Breast epithelium (tissue), 4 donors: ENCODE measurements at regions not wholly inside any gene's neighbourhood (a gene's known extent, or its start where the extent isn't known, plus 50 kb on each side); places are given as distances from the start of the nearest gene placed in this dataset.

Experiments used
- DNase-seq, 2 donors: peaks; one replicate each; pipeline ENCODE4 v3.0.0-alpha.2; 2019; ENCODE audit warnings: low spot score in 2 of 2
- H3K27ac ChIP-seq, 2 donors: fragments of 200-600 bp; sonication (generic) in 1 of 2; one replicate each; pipeline ENCODE4 v1.5.1; 2016 to 2019; ENCODE audit warnings: mild to moderate bottlenecking in 1 of 2
- H3K27me3 ChIP-seq, 2 donors: fragments of 200-600 bp; sonication (generic) in 1 of 2; one replicate each; pipeline versions ENCODE4 v1.5.1 to v1.6.0; 2017 to 2019; ENCODE audit warnings: control low read depth in 1 of 2, mild to moderate bottlenecking in 1 of 2
- H3K36me3 ChIP-seq: fragments of 200-600 bp; one replicate; pipeline ENCODE4 v1.5.1; 2019
- H3K4me1 ChIP-seq, 2 donors: fragments of 200-600 bp; sonication (generic); one replicate each; pipeline ENCODE4 v1.5.1; 2016 to 2019; ENCODE audit warnings: control low read depth in 1 of 2
- H3K4me3 ChIP-seq, 3 donors: fragments of 200-600 bp; sonication (generic); 1 replicate in 2 of 3; 2 replicates in 1 of 3; pipeline ENCODE4 v1.5.1; 2016 to 2019; ENCODE audit warnings: mild to moderate bottlenecking in 3 of 3, moderate library complexity in 2 of 3
- H3K9me3 ChIP-seq, 2 donors: fragments of 200-600 bp; sonication (generic) in 1 of 2; one replicate each; pipeline ENCODE4 v1.5.1; 2016 to 2019; ENCODE audit warnings: control low read depth in 1 of 2
- POLR2A ChIP-seq: fragments of 450-650 bp; IDR thresholded peaks from one replicate; pipeline ENCODE4 v1.6.1; 2016; ENCODE audit warnings: antibody characterized with exemption, mild to moderate bottlenecking, moderate library complexity
- POLR2AphosphoS5 ChIP-seq, 3 donors: sonication (generic); formaldehyde crosslinking; IDR thresholded peaks; one replicate each; pipeline ENCODE4 v1.6.1; 2017; ENCODE audit warnings: antibody characterized with exemption in 3 of 3
- intact Hi-C: fragments of 100-400 bp; cut with DNase I; formaldehyde crosslinking; loops from one replicate; pipeline ENCODE4 v1.15.1; 2023; ENCODE audit warnings: low total_unique reads
- TF ChIP-seq, protein P1 (sequence below), 3 donors: fragments of 450-650 bp; IDR thresholded peaks; one replicate each; pipeline ENCODE4 v1.5.1; 2016 to 2017; ENCODE audit warnings: antibody characterized with exemption in 3 of 3, mild to moderate bottlenecking in 3 of 3, moderate library complexity in 3 of 3

DNA sequence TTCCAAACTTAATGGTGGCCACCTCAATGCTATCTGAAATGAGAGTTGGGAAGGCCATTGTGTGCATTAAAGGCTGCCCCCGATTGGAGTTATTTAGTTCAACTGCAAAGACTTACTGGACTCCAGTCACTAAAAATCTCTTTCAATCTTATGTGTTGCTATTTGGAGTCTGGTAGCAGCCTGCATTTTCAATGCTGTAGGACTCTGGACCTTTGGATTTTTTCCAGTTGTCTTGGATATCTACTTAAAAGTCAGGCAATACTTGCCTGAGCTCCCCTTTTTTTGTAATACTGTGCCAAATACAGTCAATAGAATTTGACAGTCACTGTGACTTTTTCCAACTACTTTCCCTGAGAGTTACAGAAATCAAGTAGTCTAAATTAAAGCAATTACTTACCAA lies 281.9 kb downstream of the TRIB2 start:
- H3K27ac ChIP-seq = no peak overlapping the region
- TF ChIP-seq, protein P1, sequence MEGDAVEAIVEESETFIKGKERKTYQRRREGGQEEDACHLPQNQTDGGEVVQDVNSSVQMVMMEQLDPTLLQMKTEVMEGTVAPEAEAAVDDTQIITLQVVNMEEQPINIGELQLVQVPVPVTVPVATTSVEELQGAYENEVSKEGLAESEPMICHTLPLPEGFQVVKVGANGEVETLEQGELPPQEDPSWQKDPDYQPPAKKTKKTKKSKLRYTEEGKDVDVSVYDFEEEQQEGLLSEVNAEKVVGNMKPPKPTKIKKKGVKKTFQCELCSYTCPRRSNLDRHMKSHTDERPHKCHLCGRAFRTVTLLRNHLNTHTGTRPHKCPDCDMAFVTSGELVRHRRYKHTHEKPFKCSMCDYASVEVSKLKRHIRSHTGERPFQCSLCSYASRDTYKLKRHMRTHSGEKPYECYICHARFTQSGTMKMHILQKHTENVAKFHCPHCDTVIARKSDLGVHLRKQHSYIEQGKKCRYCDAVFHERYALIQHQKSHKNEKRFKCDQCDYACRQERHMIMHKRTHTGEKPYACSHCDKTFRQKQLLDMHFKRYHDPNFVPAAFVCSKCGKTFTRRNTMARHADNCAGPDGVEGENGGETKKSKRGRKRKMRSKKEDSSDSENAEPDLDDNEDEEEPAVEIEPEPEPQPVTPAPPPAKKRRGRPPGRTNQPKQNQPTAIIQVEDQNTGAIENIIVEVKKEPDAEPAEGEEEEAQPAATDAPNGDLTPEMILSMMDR (IDR thresholded peaks at IDR 0.05) = no peak
- no peak for TF ChIP-seq POLR2AphosphoS5 (IDR thresholded peaks at IDR 0.05)
- TF ChIP-seq POLR2A = no peak
- peaks cover 0 to 3% of the 10 kb centered on the region in 2 donors for H3K4me1 ChIP-seq
- H3K9me3 ChIP-seq = no peaks in the 10 kb centered on the region
- H3K36me3 ChIP-seq = no peaks in the 10 kb centered on the region
- H3K27me3 ChIP-seq = no peaks in the 10 kb centered on the region
- intact Hi-C loops = no loop called here
- no peak overlapping the region for H3K4me3 ChIP-seq
- DNase-seq = no peak

DNA sequence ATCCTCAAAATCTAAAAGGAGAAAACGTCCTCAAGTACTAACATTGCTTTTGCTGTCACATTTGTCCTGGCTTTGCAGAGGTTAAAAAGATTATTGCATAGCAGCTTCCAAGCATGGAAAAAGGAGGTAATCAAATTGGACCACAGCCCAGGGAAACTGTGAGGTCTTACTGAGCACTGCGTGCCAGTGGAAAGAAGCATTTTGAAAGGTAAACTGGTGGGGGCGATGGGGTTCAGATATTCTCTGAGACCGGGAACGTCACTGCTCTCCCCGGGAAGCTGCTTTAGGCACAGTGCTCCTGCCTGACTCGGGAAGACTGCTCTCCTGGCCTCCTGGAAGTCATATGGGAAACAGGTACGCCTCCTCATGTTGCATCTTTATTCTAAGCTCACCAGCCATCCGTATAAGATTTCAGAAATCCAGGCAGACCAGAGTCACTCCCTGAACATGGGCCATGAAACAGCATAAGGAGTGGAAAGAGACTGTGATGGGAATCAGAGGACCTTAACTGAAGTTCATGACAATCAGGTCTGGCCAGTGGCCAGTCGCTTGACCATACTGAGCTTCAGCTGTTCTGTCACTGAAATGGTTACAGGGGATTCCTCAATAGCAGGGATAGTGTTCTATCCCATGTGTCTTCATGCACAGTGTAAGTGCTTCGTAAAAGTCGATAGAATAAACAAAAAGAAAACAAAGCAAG lies 284.1 kb downstream of the TRIB2 start:
- intact Hi-C loops = no loop called here
- H3K9me3 ChIP-seq = no peaks in the 10 kb centered on the region

DNA sequence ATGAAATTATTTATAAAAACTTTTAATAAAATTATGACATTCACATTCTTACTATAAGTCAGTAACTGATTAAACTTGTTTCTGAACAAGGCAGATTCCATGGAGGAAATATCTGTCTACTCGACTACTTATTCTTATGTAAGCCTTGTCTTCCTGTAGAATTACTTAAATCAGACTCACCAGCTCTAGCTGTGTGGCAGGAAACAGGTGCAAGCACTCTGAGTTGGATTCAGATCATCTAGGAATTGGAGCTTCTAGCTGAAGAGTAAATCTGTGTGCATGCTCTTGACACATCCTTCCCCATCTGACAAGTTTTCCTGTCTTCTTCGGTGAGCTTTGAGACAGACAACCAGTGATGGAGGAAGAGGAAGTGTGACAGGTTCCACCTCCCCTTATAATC lies 284.7 kb downstream of the TRIB2 start:
- TF ChIP-seq, protein P1 (IDR thresholded peaks at IDR 0.05) = no peak
- TF ChIP-seq POLR2A (no peak), POLR2AphosphoS5 (IDR thresholded peaks at IDR 0.05) (no peak)
- no peaks in the 10 kb centered on the region for H3K27me3 ChIP-seq
- no peak for DNase-seq
- H3K4me1 ChIP-seq = peaks cover 0 to 3% of the 10 kb centered on the region in 2 donors
- H3K4me3 ChIP-seq = no peak overlapping the region
- no peaks in the 10 kb centered on the region for H3K36me3 ChIP-seq
- no peaks in the 10 kb centered on the region for H3K9me3 ChIP-seq
- H3K27ac ChIP-seq = no peak overlapping the region
- intact Hi-C loops = no loop called here

More for the DNA sequence above, 284.1 kb downstream of the TRIB2 start:
- no peak overlapping the region for H3K27ac ChIP-seq
- H3K4me3 ChIP-seq = no peak overlapping the region
- TF ChIP-seq POLR2A (no peak), POLR2AphosphoS5 (IDR thresholded peaks at IDR 0.05) (no peak)
- TF ChIP-seq, protein P1 (IDR thresholded peaks at IDR 0.05) = no peak
- H3K4me1 ChIP-seq = peaks cover 0 to 3% of the 10 kb centered on the region in 2 donors
- no peak for DNase-seq
- no peaks in the 10 kb centered on the region for H3K27me3 ChIP-seq
- no peaks in the 10 kb centered on the region for H3K36me3 ChIP-seq

DNA sequence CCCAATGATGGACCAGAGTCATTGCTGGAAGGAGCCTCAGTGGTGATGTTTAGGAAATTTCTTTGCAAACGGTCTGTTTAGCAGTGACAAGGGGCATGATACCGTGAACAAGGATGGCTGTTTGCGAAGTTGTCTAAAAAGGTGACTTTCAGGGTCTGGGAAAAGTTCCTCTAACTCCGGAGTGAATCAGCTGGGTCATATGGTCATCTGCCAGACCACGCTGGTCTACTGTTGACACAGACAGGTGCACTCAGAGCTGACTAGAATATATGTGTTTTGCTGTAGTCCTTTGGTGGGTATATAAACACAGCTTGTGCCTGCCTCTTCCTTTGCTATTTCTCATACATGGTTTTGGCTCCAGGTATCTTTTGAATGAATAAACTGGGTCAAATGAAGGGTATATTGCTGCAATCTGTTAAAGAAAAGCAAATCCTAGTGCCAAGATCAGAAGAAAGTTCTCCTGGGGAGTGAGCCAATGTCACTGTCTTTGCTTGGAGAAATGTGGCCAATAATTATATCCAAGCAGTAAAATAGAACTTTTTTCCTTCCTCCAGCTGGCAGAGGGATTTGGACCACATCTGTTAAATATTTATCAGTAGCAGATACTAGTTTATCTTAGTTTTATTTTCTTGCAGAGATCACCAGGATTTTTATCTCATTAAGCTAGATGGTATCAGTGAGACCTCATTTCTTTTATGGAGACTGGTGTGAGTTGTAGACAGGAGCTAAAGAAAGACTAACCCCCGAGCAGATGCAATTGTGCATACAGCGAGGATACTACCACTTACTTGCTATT lies 286.0 kb downstream of the TRIB2 start:
- Histone ChIP-seq H3K27me3 (no peaks in the 10 kb centered on the region), H3K4me3 (no peak overlapping the region), H3K27ac (no peak overlapping the region), H3K4me1 (peaks cover 0 to 3% of the 10 kb centered on the region in 2 donors), H3K36me3 (no peaks in the 10 kb centered on the region), H3K9me3 (no peaks in the 10 kb centered on the region)
- DNase-seq = no peak
- TF ChIP-seq POLR2A (no peak), POLR2AphosphoS5 (IDR thresholded peaks at IDR 0.05) (no peak)
- TF ChIP-seq, protein P1 (IDR thresholded peaks at IDR 0.05) = no peak
- intact Hi-C loops = no loop called here

DNA sequence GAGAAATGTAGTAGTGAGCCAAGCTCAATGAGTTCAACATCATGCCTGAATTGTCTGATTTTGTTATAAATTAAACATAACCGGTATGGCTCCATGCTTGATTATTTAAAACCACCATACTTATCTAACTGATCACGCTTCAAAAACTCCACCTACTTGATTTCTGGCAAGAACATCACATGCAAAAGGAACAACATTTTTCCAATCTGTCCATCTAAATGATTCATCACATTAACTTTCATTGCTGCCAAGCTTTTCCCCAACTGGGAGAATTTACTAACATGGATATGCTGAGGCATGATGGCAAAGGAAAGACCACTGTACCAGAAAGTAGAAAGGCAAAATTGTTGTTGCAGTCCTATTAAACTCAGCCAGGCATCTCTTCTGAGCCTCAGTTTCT lies 286.8 kb downstream of the TRIB2 start:
- no peaks in the 10 kb centered on the region for H3K9me3 ChIP-seq
- TF ChIP-seq POLR2A (no peak), POLR2AphosphoS5 (IDR thresholded peaks at IDR 0.05) (no peak)
- TF ChIP-seq, protein P1 (IDR thresholded peaks at IDR 0.05) = no peak
- H3K27ac ChIP-seq = no peak overlapping the region
- intact Hi-C loops = no loop called here
- no peak overlapping the region for H3K4me3 ChIP-seq
- no peaks in the 10 kb centered on the region for H3K27me3 ChIP-seq
- H3K36me3 ChIP-seq = no peaks in the 10 kb centered on the region
- no peak for DNase-seq
- peaks cover 0 to 3% of the 10 kb centered on the region in 2 donors for H3K4me1 ChIP-seq
